DMS53 (cell line): ENCODE measurements at regions not wholly inside any gene's neighbourhood (a gene's known extent, or its start where the extent isn't known, plus 50 kb on each side); places are given as distances from the start of the nearest gene placed in this dataset.
A peak's percentile ranks its signal among the peaks of the same experiment; 100 is the strongest.
"Not testable (repeated sequence)": the region's sequence is repeated elsewhere in the genome, so short reads cannot be mapped to it uniquely, and the experiment has no call there.

Experiments
- DNase-seq: peaks from one replicate; lab custom pipeline; 2025; lab: John Stamatoyannopoulos, UW

- DNase-seq: not testable (repeated sequence)
These were observed 223.1 kb upstream of the NBPF12 start for GRCh38 chr1:146715054-146715453.

GRCh38 chr1:146710838-146711521 lies 227.1 kb upstream of the NBPF12 start:
- peak; percentile 76 for DNase-seq

- not testable (repeated sequence) for DNase-seq
These were observed 228.8 kb upstream of the NBPF12 start for GRCh38 chr1:146709302-146709701.

- not testable (repeated sequence) for DNase-seq
These were observed 233.9 kb upstream of the NBPF12 start for GRCh38 chr1:146704162-146704724.

GRCh38 chr1:146701320-146701719 lies 236.8 kb upstream of the NBPF12 start:
- peak; percentile 61 for DNase-seq

GRCh38 chr1:146695388-146695787 lies 242.7 kb upstream of the NBPF12 start:
- not testable (repeated sequence) for DNase-seq

- not testable (repeated sequence) for DNase-seq
These were observed 246.3 kb upstream of the NBPF12 start for GRCh38 chr1:146691798-146692197.

GRCh38 chr1:146688893-146689292 lies 249.2 kb upstream of the NBPF12 start:
- peak; percentile 4 for DNase-seq

GRCh38 chr1:146686777-146687366 lies 251.3 kb upstream of the NBPF12 start:
- not testable (repeated sequence) for DNase-seq

- DNase-seq: not testable (repeated sequence)
These were observed 255.0 kb upstream of the NBPF12 start for GRCh38 chr1:146683126-146683429.

GRCh38 chr1:146682227-146683125 lies 255.6 kb upstream of the NBPF12 start:
- DNase-seq: not testable (repeated sequence)

- not testable (repeated sequence) for DNase-seq
These were observed 264.3 kb upstream of the NBPF12 start for GRCh38 chr1:146673729-146674299.

GRCh38 chr1:146672608-146673007 lies 265.5 kb upstream of the NBPF12 start:
- DNase-seq: not testable (repeated sequence)

- DNase-seq: not testable (repeated sequence)
These were observed 266.5 kb upstream of the NBPF12 start for GRCh38 chr1:146671588-146671987.

- not testable (repeated sequence) for DNase-seq
These were observed 267.1 kb upstream of the NBPF12 start for GRCh38 chr1:146670832-146671566.

- DNase-seq: not testable (repeated sequence)
These were observed 271.8 kb upstream of the NBPF12 start for GRCh38 chr1:146666275-146666674.

- DNase-seq: not testable (repeated sequence)
These were observed 277.9 kb upstream of the NBPF12 start for GRCh38 chr1:146660242-146660641.

- DNase-seq: not testable (repeated sequence)
These were observed 281.6 kb upstream of the NBPF12 start for GRCh38 chr1:146656356-146657060.

- DNase-seq: not testable (repeated sequence)
These were observed 283.4 kb upstream of the NBPF12 start for GRCh38 chr1:146654763-146655162.

GRCh38 chr1:146645978-146646604 lies 292.0 kb upstream of the NBPF12 start:
- not testable (repeated sequence) for DNase-seq
